H9 (cell line): ENCODE measurements at regions not wholly inside any gene's neighbourhood (a gene's known extent, or its start where the extent isn't known, plus 50 kb on each side); places are given as distances from the start of the nearest gene placed in this dataset.

Experiments
- DNase-seq: peaks from one replicate; pipeline ENCODE4 v3.0.0-alpha.2; 2017
- H2AFZ ChIP-seq: one replicate; pipeline ENCODE4 v1.6.1; 2013; ENCODE audit warnings: mild to moderate bottlenecking, low read length, control low read depth, moderate library complexity
- H2AK5ac ChIP-seq: 2 replicates; pipeline ENCODE4 v1.6.1; 2013; ENCODE audit warnings: low read length, control low read depth, mixed read lengths; ENCODE audit not compliant: insufficient read length
- H2BK120ac ChIP-seq: one replicate; pipeline ENCODE4 v1.6.1; 2013; ENCODE audit warnings: low read depth, mild to moderate bottlenecking, low read length, control low read depth, inconsistent platforms; ENCODE audit not compliant: poor library complexity, severe bottlenecking
- H2BK12ac ChIP-seq: 2 replicates; pipeline ENCODE4 v1.6.1; 2013; ENCODE audit warnings: low read length, control low read depth, mixed read lengths, low read depth; ENCODE audit not compliant: insufficient read length
- H2BK15ac ChIP-seq: 2 replicates; pipeline ENCODE4 v1.6.1; 2013; ENCODE audit warnings: low read depth, low read length, control low read depth
- H2BK20ac ChIP-seq: one replicate; pipeline ENCODE4 v1.6.1; 2013; ENCODE audit warnings: low read depth, mild to moderate bottlenecking, low read length, control low read depth, inconsistent platforms; ENCODE audit not compliant: poor library complexity, severe bottlenecking
- H2BK5ac ChIP-seq: 2 replicates; pipeline ENCODE4 v1.6.1; 2013; ENCODE audit warnings: low read length, control low read depth, mixed read lengths; ENCODE audit not compliant: insufficient read length
- H3K14ac ChIP-seq: 2 replicates; pipeline ENCODE4 v1.6.1; 2013; ENCODE audit warnings: low read length, control low read depth; ENCODE audit not compliant: insufficient read depth
- H3K18ac ChIP-seq: 2 replicates; pipeline ENCODE4 v1.6.1; 2013; ENCODE audit warnings: low read depth, mild to moderate bottlenecking, mixed read lengths, low read length, control low read depth; ENCODE audit not compliant: insufficient read length
- H3K23ac ChIP-seq: 2 replicates; pipeline ENCODE4 v1.6.1; 2013; ENCODE audit warnings: low read length, control low read depth, mixed read lengths, low read depth; ENCODE audit not compliant: insufficient read length
- H3K23me2 ChIP-seq: 2 replicates; pipeline ENCODE4 v1.6.1; 2013; ENCODE audit warnings: low read depth, mild to moderate bottlenecking, mixed read lengths, low read length, control low read depth; ENCODE audit not compliant: insufficient read length, poor library complexity, severe bottlenecking
- H3K27ac ChIP-seq: 2 replicates; pipeline ENCODE4 v1.5.1; 2013; ENCODE audit warnings: low read length, control low read depth, mixed read lengths, low read depth; ENCODE audit not compliant: insufficient read length
- H3K27me3 ChIP-seq: 2 replicates; pipeline ENCODE4 v1.6.1; 2013; ENCODE audit warnings: low read length, control low read depth, inconsistent platforms; ENCODE audit not compliant: insufficient read depth
- H3K4ac ChIP-seq: 2 replicates; pipeline ENCODE4 v1.6.1; 2013; ENCODE audit warnings: low read depth, mild to moderate bottlenecking, control low read depth, inconsistent platforms, low read length, moderate library complexity
- H3K4me1 ChIP-seq: 2 replicates; pipeline ENCODE4 v1.6.1; 2013; ENCODE audit warnings: low read length, control low read depth, inconsistent platforms; ENCODE audit not compliant: insufficient read depth
- H3K4me2 ChIP-seq: 2 replicates; pipeline ENCODE4 v1.6.1; 2013; ENCODE audit warnings: low read length, control low read depth, mixed read lengths; ENCODE audit not compliant: insufficient read length, insufficient read depth
- H3K56ac ChIP-seq: 2 replicates; pipeline ENCODE4 v1.6.1; 2013; ENCODE audit warnings: low read depth, mild to moderate bottlenecking, mixed read lengths, low read length, control low read depth; ENCODE audit not compliant: insufficient read length
- H3K79me1 ChIP-seq: 2 replicates; pipeline ENCODE4 v1.6.1; 2013; ENCODE audit warnings: low read depth, mild to moderate bottlenecking, moderate library complexity, low read length, control low read depth, inconsistent platforms; ENCODE audit not compliant: insufficient read depth, poor library complexity, severe bottlenecking
- H3K79me2 ChIP-seq: 2 replicates; pipeline ENCODE4 v1.6.1; 2013; ENCODE audit warnings: low read length, control low read depth, inconsistent platforms; ENCODE audit not compliant: insufficient read depth
- H3K9ac ChIP-seq: 2 replicates; pipeline ENCODE4 v1.6.1; 2013; ENCODE audit warnings: low read length, control low read depth, mixed read lengths; ENCODE audit not compliant: insufficient read length; ENCODE audit errors: extremely low read depth
- H3K9me3 ChIP-seq: one replicate; pipeline ENCODE4 v1.6.1; 2013; ENCODE audit warnings: low read depth, low read length, inconsistent platforms; ENCODE audit not compliant: control insufficient read depth
- H3T11ph ChIP-seq: one replicate; pipeline ENCODE4 v1.6.1; 2013; ENCODE audit warnings: mild to moderate bottlenecking, low read length, control low read depth, inconsistent platforms
- H4K20me1 ChIP-seq: one replicate; pipeline ENCODE4 v1.6.1; 2013; ENCODE audit not compliant: control insufficient read depth, insufficient read length, insufficient read depth
- H4K5ac ChIP-seq: 2 replicates; pipeline ENCODE4 v1.6.1; 2013; ENCODE audit warnings: low read depth, mild to moderate bottlenecking, mixed read lengths, low read length, control low read depth; ENCODE audit not compliant: insufficient read length
- H4K8ac ChIP-seq: replicated peaks from 2 replicates; pipeline ENCODE4 v1.6.1; 2013; ENCODE audit warnings: low read length, control low read depth, mixed read lengths, low read depth; ENCODE audit not compliant: insufficient read length
- H4K91ac ChIP-seq: 2 replicates; pipeline ENCODE4 v1.6.1; 2013; ENCODE audit warnings: low read depth, mild to moderate bottlenecking, moderate library complexity, mixed read lengths, low read length, control low read depth; ENCODE audit not compliant: insufficient read length
- H3K27ac Mint-ChIP-seq, 3 experiments: 2 replicates in 2 of 3; 3 replicates in 1 of 3; pipeline ENCODE4 v1.8.0; 2020 to 2021; ENCODE audit warnings: mixed read lengths in 3 of 3, mild to moderate bottlenecking in 1 of 3, moderate library complexity in 1 of 3
- H3K27me3 Mint-ChIP-seq: 2 replicates; pipeline ENCODE4 v1.8.0; 2021; ENCODE audit warnings: low read depth, mild to moderate bottlenecking, moderate library complexity, mixed read lengths
- H3K36me3 Mint-ChIP-seq, 3 experiments: 2 replicates in 2 of 3; 3 replicates in 1 of 3; pipeline ENCODE4 v1.8.0; 2020 to 2021; ENCODE audit warnings: low read depth in 3 of 3, mixed read lengths in 3 of 3; ENCODE audit not compliant: insufficient read depth in 1 of 3
- H3K4me1 Mint-ChIP-seq, 2 experiments: 2 replicates each; pipeline ENCODE4 v1.8.0; 2020; ENCODE audit warnings: mixed read lengths in 2 of 2
- H3K4me3 Mint-ChIP-seq, 2 experiments: 2 replicates in 1 of 2; 3 replicates in 1 of 2; pipeline ENCODE4 v1.8.0; 2020 to 2021; ENCODE audit warnings: mild to moderate bottlenecking in 2 of 2, mixed read lengths in 2 of 2, moderate library complexity in 1 of 2
- H3K9me3 Mint-ChIP-seq, 2 experiments: 2 replicates in 1 of 2; 3 replicates in 1 of 2; pipeline ENCODE4 v1.8.0; 2020; ENCODE audit warnings: mild to moderate bottlenecking in 2 of 2, mixed read lengths in 2 of 2, moderate library complexity in 1 of 2
- WGBS: extraction: QIAGEN DNeasy Blood & Tissue Kit; methylation state at CpG from one replicate; pipeline ENCODE4 v1.1.7; 2013; ENCODE audit warnings: missing lambda C conversion rate, low lambda C conversion rate, mixed read lengths; ENCODE audit not compliant: insufficient read length; ENCODE audit errors: extremely low coverage; 5-methylcytosine and 5-hydroxymethylcytosine counted together
- TF ChIP-seq, protein P1 (sequence below): fragments of 200-600 bp; sonication (generic); conservative IDR thresholded peaks from 3 replicates; pipeline ENCODE4 v1.8.0; 2021; ENCODE audit warnings: antibody characterized with exemption, mild to moderate bottlenecking

GRCh38 chr1:209443361-209443931 is 140.1 kb upstream of the CAMK1G start:
- Histone ChIP-seq H2BK120ac (no peak overlapping the region), H3K23ac (no peak overlapping the region), H3K4ac (no peak overlapping the region), H2BK12ac (no peak overlapping the region), H4K8ac (no peak overlapping the region), H3K27me3 (no peaks in the 10 kb centered on the region), H3T11ph (no peak overlapping the region), H3K23me2 (no peaks in the 10 kb centered on the region), H4K5ac (no peak overlapping the region), H2BK5ac (no peak overlapping the region), H3K4me1 (no peaks in the 10 kb centered on the region), H4K20me1 (no peaks in the 10 kb centered on the region), H3K18ac (no peak overlapping the region), H3K56ac (no peak overlapping the region), H3K27ac (no peak overlapping the region), H3K79me1 (no peaks in the 10 kb centered on the region), H2BK20ac (no peak overlapping the region), H3K14ac (no peak overlapping the region), H4K91ac (no peak overlapping the region), H2BK15ac (no peak overlapping the region), H2AFZ (no peak overlapping the region), H3K9ac (no peak overlapping the region), H3K4me2 (no peak overlapping the region), H2AK5ac (no peak overlapping the region), H3K79me2 (no peaks in the 10 kb centered on the region), H3K9me3 (no peaks in the 10 kb centered on the region)
- Mint-ChIP-seq H3K9me3 (peaks cover 5 to 9% of the 10 kb centered on the region in 2 experiments; a peak in 3 of 5 replicates), H3K36me3 (peaks cover 0 to 5% (median 4%) of the 10 kb centered on the region in 3 experiments; a peak in 4 of 7 replicates), H3K4me3 (no peak overlapping the region), H3K27me3 (no peaks in the 10 kb centered on the region), H3K27ac (no peak overlapping the region), H3K4me1 (peaks cover 2 to 16% of the 10 kb centered on the region in 2 experiments; a peak in 3 of 4 replicates)
- no peak for DNase-seq
- no CpG with 5 or more reads among the region's 5 CpGs for WGBS
- TF ChIP-seq, protein P1, sequence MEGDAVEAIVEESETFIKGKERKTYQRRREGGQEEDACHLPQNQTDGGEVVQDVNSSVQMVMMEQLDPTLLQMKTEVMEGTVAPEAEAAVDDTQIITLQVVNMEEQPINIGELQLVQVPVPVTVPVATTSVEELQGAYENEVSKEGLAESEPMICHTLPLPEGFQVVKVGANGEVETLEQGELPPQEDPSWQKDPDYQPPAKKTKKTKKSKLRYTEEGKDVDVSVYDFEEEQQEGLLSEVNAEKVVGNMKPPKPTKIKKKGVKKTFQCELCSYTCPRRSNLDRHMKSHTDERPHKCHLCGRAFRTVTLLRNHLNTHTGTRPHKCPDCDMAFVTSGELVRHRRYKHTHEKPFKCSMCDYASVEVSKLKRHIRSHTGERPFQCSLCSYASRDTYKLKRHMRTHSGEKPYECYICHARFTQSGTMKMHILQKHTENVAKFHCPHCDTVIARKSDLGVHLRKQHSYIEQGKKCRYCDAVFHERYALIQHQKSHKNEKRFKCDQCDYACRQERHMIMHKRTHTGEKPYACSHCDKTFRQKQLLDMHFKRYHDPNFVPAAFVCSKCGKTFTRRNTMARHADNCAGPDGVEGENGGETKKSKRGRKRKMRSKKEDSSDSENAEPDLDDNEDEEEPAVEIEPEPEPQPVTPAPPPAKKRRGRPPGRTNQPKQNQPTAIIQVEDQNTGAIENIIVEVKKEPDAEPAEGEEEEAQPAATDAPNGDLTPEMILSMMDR = no peak
